ENCODE measurements at regions not wholly inside any gene's neighbourhood (a gene's known extent, or its start where the extent isn't known, plus 50 kb on each side); places are given as distances from the start of the nearest gene placed in this dataset.

DNA sequence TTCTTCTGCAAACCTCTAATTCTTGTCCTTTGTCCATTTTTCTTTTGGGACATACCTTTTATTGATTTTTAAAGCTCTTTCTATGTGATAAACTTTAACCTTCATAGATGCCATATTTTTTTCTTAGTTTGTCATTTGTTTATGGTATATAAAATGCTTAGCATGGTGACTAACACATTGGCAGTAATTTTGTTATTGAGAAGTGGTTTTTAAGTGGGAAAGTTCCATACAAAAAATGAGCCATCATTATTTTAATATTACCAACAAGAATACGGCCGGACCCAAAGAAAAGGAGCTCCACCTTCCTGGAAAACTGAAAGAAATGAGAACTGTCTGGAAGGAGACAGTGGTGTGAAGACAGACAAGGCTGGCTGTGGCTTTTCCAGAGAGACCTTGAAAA lies 270.1 kb upstream of the SIX2 start:
- POLR2A ChIA-PET: no interaction called here
- no peak overlapping the region for H3K4me3 ChIP-seq (ENCODE audit: low read depth, low read length)
- DNase-seq (ENCODE audit: low read depth, low spot score): no peak
- CTCF ChIA-PET: interaction anchor here (0.7 kb wide), 1 partner anchor 214 kb away, joined by 3 read pairs; no protein-coding TSS in a partner anchor
- TF ChIP-seq, protein P1, sequence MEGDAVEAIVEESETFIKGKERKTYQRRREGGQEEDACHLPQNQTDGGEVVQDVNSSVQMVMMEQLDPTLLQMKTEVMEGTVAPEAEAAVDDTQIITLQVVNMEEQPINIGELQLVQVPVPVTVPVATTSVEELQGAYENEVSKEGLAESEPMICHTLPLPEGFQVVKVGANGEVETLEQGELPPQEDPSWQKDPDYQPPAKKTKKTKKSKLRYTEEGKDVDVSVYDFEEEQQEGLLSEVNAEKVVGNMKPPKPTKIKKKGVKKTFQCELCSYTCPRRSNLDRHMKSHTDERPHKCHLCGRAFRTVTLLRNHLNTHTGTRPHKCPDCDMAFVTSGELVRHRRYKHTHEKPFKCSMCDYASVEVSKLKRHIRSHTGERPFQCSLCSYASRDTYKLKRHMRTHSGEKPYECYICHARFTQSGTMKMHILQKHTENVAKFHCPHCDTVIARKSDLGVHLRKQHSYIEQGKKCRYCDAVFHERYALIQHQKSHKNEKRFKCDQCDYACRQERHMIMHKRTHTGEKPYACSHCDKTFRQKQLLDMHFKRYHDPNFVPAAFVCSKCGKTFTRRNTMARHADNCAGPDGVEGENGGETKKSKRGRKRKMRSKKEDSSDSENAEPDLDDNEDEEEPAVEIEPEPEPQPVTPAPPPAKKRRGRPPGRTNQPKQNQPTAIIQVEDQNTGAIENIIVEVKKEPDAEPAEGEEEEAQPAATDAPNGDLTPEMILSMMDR (IDR thresholded peaks at IDR 0.05; ENCODE audit: insufficient read depth, low read length, missing control alignments): no peak

- TF ChIP-seq, protein P1 (IDR thresholded peaks at IDR 0.05; ENCODE audit: insufficient read depth, low read length, missing control alignments): no peak
- no peak overlapping the region for H3K4me3 ChIP-seq (ENCODE audit: low read depth, low read length)
- ChIA-PET POLR2A (no interaction called here), CTCF (no interaction called here)
- no peak for DNase-seq (ENCODE audit: low read depth, low spot score)
These were observed 269.3 kb upstream of the SIX2 start for GRCh38 chr2:45278365-45279078.

DNA sequence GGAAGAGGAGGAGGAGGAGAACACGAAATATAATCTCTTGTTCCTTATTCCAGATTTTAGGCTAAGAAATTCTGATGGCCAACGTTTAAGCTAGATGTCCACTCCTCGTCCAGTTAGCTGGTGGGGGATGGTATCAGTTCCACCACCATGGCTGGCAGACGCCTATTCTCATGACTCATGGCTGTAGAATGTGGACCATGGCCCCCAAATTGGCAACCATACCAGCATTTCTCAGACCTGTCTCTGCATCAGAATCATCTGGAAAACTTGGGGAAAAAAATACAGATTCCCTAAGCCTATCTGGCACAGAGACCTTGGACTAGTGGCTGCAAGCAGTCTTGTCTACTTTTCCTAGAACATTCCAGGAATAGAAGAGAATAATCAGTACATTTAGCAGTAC lies 267.7 kb upstream of the SIX2 start:
- CTCF ChIA-PET: no interaction called here
- POLR2A ChIA-PET: no interaction called here
- TF ChIP-seq, protein P1 (IDR thresholded peaks at IDR 0.05; ENCODE audit: insufficient read depth, low read length, missing control alignments): no peak
- DNase-seq (ENCODE audit: low read depth, low spot score): no peak
- H3K4me3 ChIP-seq (ENCODE audit: low read depth, low read length): no peak overlapping the region

DNA sequence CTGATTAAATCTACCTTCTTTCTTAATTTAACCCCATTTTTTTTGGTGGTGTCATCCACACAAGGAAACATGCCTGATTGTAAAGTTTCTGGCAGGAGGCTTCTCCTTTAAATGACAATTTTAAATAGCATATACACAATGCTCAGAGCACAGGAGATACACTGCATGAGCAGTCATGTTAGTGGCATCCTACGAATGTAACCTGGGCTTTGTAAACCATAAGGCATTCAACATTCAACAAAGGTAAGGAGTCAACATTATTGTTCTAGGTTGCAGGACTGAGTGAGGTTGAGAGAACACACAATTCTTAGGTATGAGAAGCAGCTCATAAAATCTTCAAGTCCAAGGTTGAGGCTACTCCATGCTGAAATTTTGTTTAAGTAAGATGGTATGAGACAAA lies 266.6 kb upstream of the SIX2 start:
- CTCF ChIA-PET: no interaction called here
- no peak for DNase-seq (ENCODE audit: low read depth, low spot score)
- POLR2A ChIA-PET: no interaction called here
- H3K4me3 ChIP-seq (ENCODE audit: low read depth, low read length): no peak overlapping the region
- TF ChIP-seq, protein P1 (IDR thresholded peaks at IDR 0.05; ENCODE audit: insufficient read depth, low read length, missing control alignments): no peak

- TF ChIP-seq, protein P1 (IDR thresholded peaks at IDR 0.05; ENCODE audit: insufficient read depth, low read length, missing control alignments): no peak
- POLR2A ChIA-PET: no interaction called here
These were observed 266.1 kb upstream of the SIX2 start for GRCh38 chr2:45275242-45275805.

GRCh38 chr2:45274250-45274926 lies 265.1 kb upstream of the SIX2 start:
- DNase-seq (ENCODE audit: low read depth, low spot score): no peak
- H3K4me3 ChIP-seq (ENCODE audit: low read depth, low read length): no peak overlapping the region
- ChIA-PET POLR2A (no interaction called here), CTCF (no interaction called here)
- TF ChIP-seq, protein P1 (IDR thresholded peaks at IDR 0.05; ENCODE audit: insufficient read depth, low read length, missing control alignments): no peak

More at GRCh38 chr2:45275242-45275805, 266.1 kb upstream of the SIX2 start:
- no peak for DNase-seq (ENCODE audit: low read depth, low spot score)
- CTCF ChIA-PET: no interaction called here
- H3K4me3 ChIP-seq (ENCODE audit: low read depth, low read length): no peak overlapping the region
